HEK293 (cell line): ENCODE measurements at regions not wholly inside any gene's neighbourhood (a gene's known extent, or its start where the extent isn't known, plus 50 kb on each side); places are given as distances from the start of the nearest gene placed in this dataset.

Source experiments
- CTCF ChIA-PET: fragments of 350-600 bp; formaldehyde crosslinking; extraction: SDS; loops from one replicate; lab custom pipeline; 2021; ENCODE audit warnings: antibody characterized with exemption; lab: Yijun Ruan, JAX
- POLR2A ChIA-PET: fragments of 300-600 bp; formaldehyde crosslinking; extraction: SDS; loops from one replicate; lab custom pipeline; 2020; ENCODE audit warnings: antibody characterized with exemption, inconsistent platforms; lab: Yijun Ruan, JAX
- H3K27ac ChIP-seq: fragments of 200-500 bp; sonication (Bioruptor generic); 2 replicates; pipeline ENCODE4 v1.5.1; 2014; ENCODE audit warnings: low read depth, low read length, control low read depth, inconsistent platforms; ENCODE audit errors: extremely low read depth
- H3K36me3 ChIP-seq, 2 experiments: fragments of 200-500 bp in 1 of 2; sonication (Bioruptor generic) in 1 of 2; 1 replicate in 1 of 2; 2 replicates in 1 of 2; pipeline ENCODE4 v1.5.1; 2014 to 2017; ENCODE audit warnings: inconsistent platforms in 2 of 2, low read length in 2 of 2; ENCODE audit not compliant: control insufficient read depth in 2 of 2, insufficient read depth in 1 of 2
- H3K4me1 ChIP-seq: fragments of 200-500 bp; sonication (Bioruptor generic); 2 replicates; pipeline ENCODE4 v1.5.1; 2014; ENCODE audit warnings: mild to moderate bottlenecking, low read length, inconsistent platforms; ENCODE audit not compliant: control insufficient read depth, insufficient read depth
- H3K4me3 ChIP-seq: 2 replicates; pipeline ENCODE4 v1.5.1; 2011; ENCODE audit warnings: low read depth, mild to moderate bottlenecking, control low read depth, low read length, moderate library complexity
- H3K9me3 ChIP-seq: fragments of 200-500 bp; sonication (Bioruptor generic); 2 replicates; pipeline ENCODE4 v1.5.1; 2014; ENCODE audit warnings: low read depth, low read length, inconsistent platforms; ENCODE audit not compliant: control insufficient read depth, insufficient read depth
- GFI1B ChIP-seq: fragments of 450-650 bp; formaldehyde crosslinking; IDR thresholded peaks from 2 replicates; pipeline ENCODE4 v1.5.1; 2016; ENCODE audit warnings: missing biosample characterization, missing genetic modification characterization
- KLF16 ChIP-seq: fragments of 450-650 bp; formaldehyde crosslinking; IDR thresholded peaks from 2 replicates; pipeline ENCODE4 v1.5.1; 2017; ENCODE audit warnings: missing biosample characterization, missing genetic modification characterization
- RBAK ChIP-seq: fragments of 450-650 bp; formaldehyde crosslinking; IDR thresholded peaks from 2 replicates; pipeline ENCODE4 v1.5.1; 2016; ENCODE audit warnings: missing biosample characterization, missing genetic modification characterization
- ZBTB10 ChIP-seq: fragments of 450-650 bp; formaldehyde crosslinking; IDR thresholded peaks from 2 replicates; pipeline ENCODE4 v1.5.1; 2016; ENCODE audit warnings: missing biosample characterization, missing genetic modification characterization
- ZEB2 ChIP-seq: fragments of 450-650 bp; formaldehyde crosslinking; IDR thresholded peaks from 2 replicates; pipeline ENCODE4 v1.5.1; 2016; ENCODE audit warnings: missing biosample characterization, missing genetic modification characterization
- ZNF10 ChIP-seq: fragments of 450-650 bp; formaldehyde crosslinking; IDR thresholded peaks from 2 replicates; pipeline ENCODE4 v1.5.1; 2017; ENCODE audit warnings: missing biosample characterization, missing genetic modification characterization
- ZNF132 ChIP-seq: fragments of 450-650 bp; formaldehyde crosslinking; IDR thresholded peaks from 2 replicates; pipeline ENCODE4 v1.5.1; 2017; ENCODE audit warnings: missing biosample characterization, missing genetic modification characterization, borderline replicate concordance
- ZNF148 ChIP-seq: fragments of 450-650 bp; formaldehyde crosslinking; IDR thresholded peaks from 2 replicates; pipeline ENCODE4 v1.5.0; 2017; ENCODE audit warnings: missing biosample characterization, missing genetic modification characterization, borderline replicate concordance
- ZNF19 ChIP-seq: fragments of 450-650 bp; formaldehyde crosslinking; IDR thresholded peaks from 2 replicates; pipeline ENCODE4; 2016; ENCODE audit warnings: missing biosample characterization, missing genetic modification characterization, low read depth
- ZNF2 ChIP-seq: fragments of 450-650 bp; formaldehyde crosslinking; IDR thresholded peaks from 2 replicates; pipeline ENCODE4 v1.5.1; 2016; ENCODE audit warnings: missing biosample characterization, missing genetic modification characterization
- ZNF24 ChIP-seq: fragments of 450-650 bp; formaldehyde crosslinking; IDR thresholded peaks from 2 replicates; pipeline ENCODE4 v1.5.1; 2016; ENCODE audit warnings: missing biosample characterization, missing genetic modification characterization
- ZNF266 ChIP-seq: fragments of 450-650 bp; formaldehyde crosslinking; IDR thresholded peaks from 2 replicates; pipeline ENCODE4 v1.5.1; 2016; ENCODE audit warnings: missing biosample characterization, missing genetic modification characterization, low read depth
- ZNF324 ChIP-seq: fragments of 450-650 bp; formaldehyde crosslinking; IDR thresholded peaks from 2 replicates; pipeline ENCODE4 v1.5.1; 2016; ENCODE audit warnings: missing biosample characterization, missing genetic modification characterization
- ZNF433 ChIP-seq: fragments of 450-650 bp; formaldehyde crosslinking; IDR thresholded peaks from 2 replicates; pipeline ENCODE4 v1.5.1; 2016; ENCODE audit warnings: missing biosample characterization, missing genetic modification characterization, low read depth
- ZNF544 ChIP-seq: fragments of 450-650 bp; formaldehyde crosslinking; IDR thresholded peaks from 2 replicates; pipeline ENCODE4 v1.5.0; 2017; ENCODE audit warnings: missing biosample characterization, missing genetic modification characterization
- ZNF571 ChIP-seq: fragments of 450-650 bp; formaldehyde crosslinking; IDR thresholded peaks from 2 replicates; pipeline ENCODE4 v1.5.0; 2017; ENCODE audit warnings: missing biosample characterization, missing genetic modification characterization
- ZNF600 ChIP-seq: fragments of 450-650 bp; formaldehyde crosslinking; IDR thresholded peaks from 2 replicates; pipeline ENCODE4 v1.5.1; 2016; ENCODE audit warnings: missing biosample characterization, missing genetic modification characterization
- ZNF610 ChIP-seq: fragments of 450-650 bp; formaldehyde crosslinking; IDR thresholded peaks from 2 replicates; pipeline ENCODE4 v1.5.1; 2016; ENCODE audit warnings: missing biosample characterization, missing genetic modification characterization, borderline replicate concordance
- ZNF792 ChIP-seq: fragments of 450-650 bp; formaldehyde crosslinking; IDR thresholded peaks from 2 replicates; pipeline ENCODE4 v1.5.1; 2016; ENCODE audit warnings: missing biosample characterization, missing genetic modification characterization

- ChIA-PET CTCF (no interaction called here), POLR2A (no interaction called here)
- Histone ChIP-seq H3K4me1 (no peaks in the 10 kb centered on the region; the same call in 1 of the 2 replicates), H3K4me3 (no peak overlapping the region), H3K9me3 (no peaks in the 10 kb centered on the region), H3K27ac (no peak overlapping the region), H3K36me3 (no peaks in the 10 kb centered on the region)
- no peak for TF ChIP-seq KLF16 (tag by site-specific recombination)
- no peak for TF ChIP-seq RBAK (tag by site-specific recombination)
- TF ChIP-seq GFI1B (tag by site-specific recombination) = no peak
- no peak for TF ChIP-seq ZNF19 (tag by site-specific recombination)
- TF ChIP-seq ZNF571 (tag by site-specific recombination) = no peak
- no peak for TF ChIP-seq ZNF544 (tag by site-specific recombination)
- no peak for TF ChIP-seq ZNF2 (tag by site-specific recombination)
- TF ChIP-seq ZNF792 (tag by site-specific recombination) = no peak
- TF ChIP-seq ZNF266 (tag by site-specific recombination) = no peak
- TF ChIP-seq ZNF324 (tag by site-specific recombination) = no peak
- TF ChIP-seq ZNF132 (tag by site-specific recombination) = no peak
- no peak for TF ChIP-seq ZNF610 (tag by site-specific recombination)
- no peak for TF ChIP-seq ZNF148 (tag by site-specific recombination)
- TF ChIP-seq ZBTB10 (tag by site-specific recombination) = no peak
- TF ChIP-seq ZEB2 (tag by site-specific recombination) = no peak
- TF ChIP-seq ZNF433 (tag by site-specific recombination) = no peak
- no peak for TF ChIP-seq ZNF24
Measured at GRCh38 chr1:82168482-82168881, 367.7 kb downstream of the ADGRL2 start.

GRCh38 chr1:82165304-82165703, 364.6 kb downstream of the ADGRL2 start:
- CTCF ChIA-PET = no interaction called here
- H3K27ac ChIP-seq = no peak overlapping the region
- no peaks in the 10 kb centered on the region; the same call in 1 of the 2 replicates for H3K4me1 ChIP-seq

More at GRCh38 chr1:82165304-82165703, 364.6 kb downstream of the ADGRL2 start:
- Histone ChIP-seq H3K4me3 (no peak overlapping the region), H3K36me3 (no peaks in the 10 kb centered on the region), H3K9me3 (no peaks in the 10 kb centered on the region)
- no peak for TF ChIP-seq ZNF600 (tag by site-specific recombination)
- TF ChIP-seq ZNF10 = peak; percentile 96
- POLR2A ChIA-PET = no interaction called here
